ENCODE measurements at regions not wholly inside any gene's neighbourhood (a gene's known extent, or its start where the extent isn't known, plus 50 kb on each side); places are given as distances from the start of the nearest gene placed in this dataset.

GRCh38 chr3:23112491-23112890 lies 90.6 kb upstream of the UBE2E2 start:
- TF ChIP-seq CTCF (IDR thresholded peaks at IDR 0.05; ENCODE audit: low read length) (no peak), EZH2 (IDR thresholded peaks at IDR 0.05; ENCODE audit: borderline replicate concordance, low read length) (no peak)
